RWPE2 (cell line): ENCODE measurements at regions not wholly inside any gene's neighbourhood (a gene's known extent, or its start where the extent isn't known, plus 50 kb on each side); places are given as distances from the start of the nearest gene placed in this dataset.

ENCODE experiments used
- ATAC-seq: fragments of 200-7000 bp; cut with Tn5 transposase; 3 replicates; pipeline ENCODE4 v1.9.1; 2021; ENCODE audit warnings: low read depth
- DNase-seq: peaks from one replicate; pipeline ENCODE4 v3.0.0-alpha.2; 2020; ENCODE audit warnings: low spot score
- H3K27ac ChIP-seq: fragments of 450-650 bp; 2 replicates; pipeline ENCODE4 v1.5.1; 2017; ENCODE audit warnings: mild to moderate bottlenecking; ENCODE audit not compliant: poor library complexity, severe bottlenecking
- H3K27me3 ChIP-seq: fragments of 250-450 bp; sonication (Bioruptor Pico); 2 replicates; pipeline ENCODE4 v1.5.1; 2021; ENCODE audit warnings: mild to moderate bottlenecking, moderate library complexity; ENCODE audit not compliant: insufficient read depth, poor library complexity, severe bottlenecking
- H3K36me3 ChIP-seq: fragments of 250-450 bp; sonication (Bioruptor Pico); 2 replicates; pipeline ENCODE4 v1.5.1; 2020; ENCODE audit warnings: low read depth, mild to moderate bottlenecking, moderate library complexity
- H3K4me1 ChIP-seq: fragments of 250-450 bp; sonication (Bioruptor Pico); 2 replicates; pipeline ENCODE4 v1.5.1; 2021; ENCODE audit warnings: mild to moderate bottlenecking, moderate library complexity; ENCODE audit not compliant: insufficient read depth, poor library complexity, severe bottlenecking
- H3K4me3 ChIP-seq: fragments of 250-450 bp; sonication (Bioruptor Pico); 2 replicates; pipeline ENCODE4 v1.5.1; 2021; ENCODE audit warnings: mild to moderate bottlenecking, moderate library complexity; ENCODE audit not compliant: severe bottlenecking
- H3K9me3 ChIP-seq: fragments of 250-450 bp; sonication (Bioruptor Pico); 2 replicates; pipeline ENCODE4 v1.5.1; 2021; ENCODE audit warnings: mild to moderate bottlenecking, moderate library complexity; ENCODE audit not compliant: severe bottlenecking
- TF ChIP-seq, protein P1 (sequence below): fragments of 450-650 bp; IDR thresholded peaks from one replicate; pipeline ENCODE4 v1.5.1; 2017; ENCODE audit warnings: mild to moderate bottlenecking, moderate library complexity; ENCODE audit not compliant: poor library complexity, severe bottlenecking

DNA sequence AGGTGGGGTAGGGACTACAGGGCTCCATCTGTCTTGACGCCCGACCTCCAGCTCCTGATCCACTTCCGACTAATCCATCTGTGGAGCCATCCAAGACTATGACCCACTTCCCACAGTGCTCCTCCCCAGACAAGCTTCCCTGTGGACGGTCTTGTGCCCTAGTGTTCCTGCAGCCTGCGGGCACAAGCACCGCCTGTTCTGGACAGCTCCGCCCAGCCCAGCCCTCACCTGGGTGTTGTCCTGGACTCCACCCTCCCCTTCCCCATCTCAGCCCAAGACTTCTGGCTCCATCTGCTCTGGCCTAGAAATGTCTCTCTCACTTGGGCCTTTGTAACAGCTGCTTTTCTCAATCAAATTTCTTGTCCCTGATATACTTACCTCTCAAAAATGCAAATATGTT is 102.0 kb downstream of the MAFB start:
- H3K9me3 ChIP-seq: no peaks in the 10 kb centered on the region
- H3K36me3 ChIP-seq: no peaks in the 10 kb centered on the region
- no peak overlapping the region for H3K27ac ChIP-seq
- ATAC-seq (peak; percentile 28; the same call in 1 of the 3 replicates), DNase-seq (no peak)
- no peaks in the 10 kb centered on the region for H3K4me1 ChIP-seq
- TF ChIP-seq, protein P1, sequence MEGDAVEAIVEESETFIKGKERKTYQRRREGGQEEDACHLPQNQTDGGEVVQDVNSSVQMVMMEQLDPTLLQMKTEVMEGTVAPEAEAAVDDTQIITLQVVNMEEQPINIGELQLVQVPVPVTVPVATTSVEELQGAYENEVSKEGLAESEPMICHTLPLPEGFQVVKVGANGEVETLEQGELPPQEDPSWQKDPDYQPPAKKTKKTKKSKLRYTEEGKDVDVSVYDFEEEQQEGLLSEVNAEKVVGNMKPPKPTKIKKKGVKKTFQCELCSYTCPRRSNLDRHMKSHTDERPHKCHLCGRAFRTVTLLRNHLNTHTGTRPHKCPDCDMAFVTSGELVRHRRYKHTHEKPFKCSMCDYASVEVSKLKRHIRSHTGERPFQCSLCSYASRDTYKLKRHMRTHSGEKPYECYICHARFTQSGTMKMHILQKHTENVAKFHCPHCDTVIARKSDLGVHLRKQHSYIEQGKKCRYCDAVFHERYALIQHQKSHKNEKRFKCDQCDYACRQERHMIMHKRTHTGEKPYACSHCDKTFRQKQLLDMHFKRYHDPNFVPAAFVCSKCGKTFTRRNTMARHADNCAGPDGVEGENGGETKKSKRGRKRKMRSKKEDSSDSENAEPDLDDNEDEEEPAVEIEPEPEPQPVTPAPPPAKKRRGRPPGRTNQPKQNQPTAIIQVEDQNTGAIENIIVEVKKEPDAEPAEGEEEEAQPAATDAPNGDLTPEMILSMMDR: no peak
- H3K4me3 ChIP-seq: no peak overlapping the region
- H3K27me3 ChIP-seq: peaks cover 5% of the 10 kb centered on the region

DNA sequence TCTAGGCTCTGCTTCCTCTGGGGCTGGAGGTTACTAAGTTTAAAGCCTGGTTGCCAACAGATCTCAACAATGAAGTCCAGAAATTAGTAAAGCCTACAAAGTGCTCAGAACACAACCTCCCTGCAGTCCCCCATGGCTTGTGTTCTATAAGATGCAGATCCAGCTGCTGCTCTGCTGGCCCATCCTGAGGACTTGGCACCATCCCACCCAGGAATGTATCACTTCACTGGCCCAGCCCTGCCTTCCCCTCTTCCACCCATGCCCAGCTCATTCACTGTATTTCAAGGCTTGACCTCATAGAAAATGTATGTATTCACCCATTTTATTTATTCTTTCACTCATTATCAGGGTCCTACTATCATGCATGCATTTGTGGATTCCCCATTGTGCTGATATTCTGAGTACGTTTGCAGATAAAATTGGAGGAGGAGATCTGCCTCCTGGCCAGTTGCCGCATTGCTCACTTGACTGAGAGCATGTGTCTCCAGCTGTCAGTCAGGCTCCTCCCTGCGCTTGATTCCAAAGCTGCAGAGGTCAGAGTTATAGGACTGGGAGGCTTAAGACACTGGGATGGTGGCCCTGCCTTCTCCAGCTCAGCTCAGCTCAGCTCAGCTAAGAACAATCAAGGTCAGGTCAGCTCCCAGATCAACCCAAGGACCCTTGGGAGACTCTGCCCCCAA is 104.8 kb downstream of the MAFB start:
- no peaks in the 10 kb centered on the region for H3K4me1 ChIP-seq
- H3K36me3 ChIP-seq: no peaks in the 10 kb centered on the region
- no peak overlapping the region for H3K4me3 ChIP-seq
- no peak overlapping the region for H3K27ac ChIP-seq
- TF ChIP-seq, protein P1: no peak
- H3K27me3 ChIP-seq: peaks cover 5% of the 10 kb centered on the region
- ATAC-seq (no peak), DNase-seq (no peak)
- H3K9me3 ChIP-seq: no peaks in the 10 kb centered on the region

DNA sequence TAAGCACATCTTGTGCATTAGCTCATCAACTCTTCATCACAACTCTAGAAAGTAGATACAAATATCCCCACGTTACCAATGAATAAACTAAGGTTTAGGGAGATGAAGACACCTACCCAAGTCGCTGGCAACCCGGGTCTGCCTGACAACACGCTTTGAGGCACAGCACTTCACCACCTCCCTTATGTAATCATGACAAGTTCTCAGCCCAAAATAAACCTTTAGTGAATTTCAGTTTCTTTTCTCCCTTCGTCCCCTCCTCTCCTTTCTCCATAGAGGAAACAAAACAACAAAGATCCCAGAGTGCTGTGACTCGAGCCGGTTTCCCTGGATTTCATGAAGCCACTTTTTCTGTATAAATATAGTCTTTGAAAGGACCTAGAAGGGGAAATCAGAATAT is 105.4 kb downstream of the MAFB start:
- TF ChIP-seq, protein P1: no peak
- no peak for ATAC-seq
- H3K36me3 ChIP-seq: no peaks in the 10 kb centered on the region
- H3K4me1 ChIP-seq: no peaks in the 10 kb centered on the region
- no peak overlapping the region for H3K27ac ChIP-seq
- no peaks in the 10 kb centered on the region for H3K9me3 ChIP-seq
- H3K4me3 ChIP-seq: no peak overlapping the region
- no peaks in the 10 kb centered on the region for H3K27me3 ChIP-seq
- no peak for DNase-seq

DNA sequence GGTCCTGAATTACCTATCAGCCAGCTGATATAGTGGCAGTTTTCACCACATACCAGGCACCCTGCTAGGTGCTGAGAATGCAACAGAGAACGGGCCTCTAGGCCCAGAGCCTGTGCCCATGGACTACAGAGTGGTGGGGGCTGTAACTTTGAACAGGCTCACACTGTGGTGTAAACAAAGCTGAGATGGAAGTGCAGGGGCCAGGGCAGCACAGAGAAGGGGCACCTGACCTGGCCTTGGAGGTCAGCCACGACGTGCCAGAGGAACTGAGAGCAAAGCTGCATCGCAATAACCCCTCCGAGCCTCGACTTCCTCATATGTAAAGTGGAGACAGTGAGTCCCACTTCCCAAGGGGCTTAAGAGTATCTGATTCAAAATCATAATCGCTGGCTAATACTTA is 105.8 kb downstream of the MAFB start:
- H3K4me3 ChIP-seq: no peak overlapping the region
- no peak overlapping the region for H3K27ac ChIP-seq
- TF ChIP-seq, protein P1: no peak
- no peaks in the 10 kb centered on the region for H3K27me3 ChIP-seq
- H3K36me3 ChIP-seq: no peaks in the 10 kb centered on the region
- no peaks in the 10 kb centered on the region for H3K9me3 ChIP-seq
- H3K4me1 ChIP-seq: no peaks in the 10 kb centered on the region
- ATAC-seq (no peak), DNase-seq (no peak)

DNA sequence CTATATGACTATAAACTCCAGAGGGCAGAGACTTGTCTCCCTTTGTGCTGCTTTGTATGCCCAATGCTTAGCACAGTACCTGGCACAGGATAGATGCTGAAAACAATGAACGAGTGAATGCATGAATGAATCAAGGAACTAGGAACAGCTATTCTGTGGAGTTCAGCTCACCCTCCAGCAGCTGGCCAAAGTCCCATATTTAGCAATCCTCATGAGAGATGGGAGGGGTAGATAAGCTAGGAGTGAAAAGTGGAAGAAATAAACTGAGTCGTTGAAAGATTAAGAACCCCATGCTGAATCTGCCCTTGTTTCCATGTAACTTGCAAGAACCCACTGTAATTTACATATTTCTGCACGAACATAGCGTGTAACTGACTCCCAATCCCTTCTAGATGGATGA is 106.5 kb downstream of the MAFB start:
- TF ChIP-seq, protein P1: no peak
- Histone ChIP-seq H3K4me3 (no peak overlapping the region), H3K27me3 (no peaks in the 10 kb centered on the region), H3K9me3 (no peaks in the 10 kb centered on the region), H3K4me1 (no peaks in the 10 kb centered on the region), H3K27ac (no peak overlapping the region), H3K36me3 (no peaks in the 10 kb centered on the region)
- DNase-seq: no peak
- no peak for ATAC-seq
